Keratinocyte (primary cell): ENCODE measurements at regions not wholly inside any gene's neighbourhood (a gene's known extent, or its start where the extent isn't known, plus 50 kb on each side); places are given as distances from the start of the nearest gene placed in this dataset.

ENCODE experiments used
- DNase-seq: peaks from one replicate; pipeline ENCODE4 v3.0.0-alpha.2; 2011; ENCODE audit warnings: low read depth, missing footprints, low spot score
- FAIRE-seq: peaks from 2 replicates; lab custom pipeline; 2011; peaks lifted over from hg19 to GRCh38; lab: Jason Lieb, UNC
- H2AFZ ChIP-seq: 2 replicates; pipeline ENCODE4 v1.6.0; 2012; ENCODE audit warnings: low read length, control low read depth, inconsistent platforms; ENCODE audit not compliant: control insufficient read depth
- H3K27ac ChIP-seq: 2 replicates; pipeline ENCODE4 v1.5.1; 2011; ENCODE audit warnings: low read length; ENCODE audit not compliant: control insufficient read depth, insufficient read depth
- H3K27me3 ChIP-seq: 3 replicates; pipeline ENCODE4 v1.6.0; 2011; ENCODE audit warnings: low read length; ENCODE audit not compliant: control insufficient read depth, insufficient read depth; ENCODE audit errors: extremely low read depth
- H3K36me3 ChIP-seq, 2 experiments: 2 replicates in 1 of 2; 3 replicates in 1 of 2; pipeline ENCODE4 v1.5.1; 2011; ENCODE audit warnings: low read length in 2 of 2, mild to moderate bottlenecking in 1 of 2; ENCODE audit not compliant: control insufficient read depth in 2 of 2, insufficient read depth in 2 of 2; ENCODE audit errors: extremely low read depth in 1 of 2
- H3K4me1 ChIP-seq: 3 replicates; pipeline ENCODE4 v1.5.1; 2011; ENCODE audit warnings: low read length; ENCODE audit not compliant: control insufficient read depth, insufficient read depth; ENCODE audit errors: extremely low read depth
- H3K4me2 ChIP-seq: 3 replicates; pipeline ENCODE4 v1.6.0; 2011; ENCODE audit warnings: low read depth, low read length; ENCODE audit not compliant: control insufficient read depth, insufficient read depth; ENCODE audit errors: extremely low read depth
- H3K4me3 ChIP-seq, 3 experiments: fragments of 200-600 bp in 1 of 3; sonication (generic) in 1 of 3; 2 replicates in 2 of 3; 3 replicates in 1 of 3; pipeline ENCODE4 v1.5.1; 2011 to 2016; ENCODE audit warnings: low read length in 3 of 3, mild to moderate bottlenecking in 3 of 3, control low read depth in 2 of 3, inconsistent platforms in 1 of 3, low read depth in 1 of 3, mixed read lengths in 1 of 3, mixed run types in 1 of 3, moderate library complexity in 1 of 3; ENCODE audit not compliant: control insufficient read depth in 2 of 3, insufficient read depth in 2 of 3; ENCODE audit errors: extremely low read depth in 1 of 3
- H3K79me2 ChIP-seq: 2 replicates; pipeline ENCODE4 v1.6.0; 2012; ENCODE audit warnings: low read length; ENCODE audit not compliant: control insufficient read depth, insufficient read depth
- H3K9ac ChIP-seq: 3 replicates; pipeline ENCODE4 v1.6.0; 2011; ENCODE audit warnings: low read length; ENCODE audit not compliant: control insufficient read depth, insufficient read depth; ENCODE audit errors: extremely low read depth
- H3K9me1 ChIP-seq: 3 replicates; pipeline ENCODE4 v1.6.0; 2011; ENCODE audit warnings: low read length; ENCODE audit not compliant: control insufficient read depth, insufficient read depth; ENCODE audit errors: extremely low read depth
- H3K9me3 ChIP-seq: 2 replicates; pipeline ENCODE4 v1.5.1; 2012; ENCODE audit warnings: low read depth, low read length; ENCODE audit not compliant: control insufficient read depth
- H4K20me1 ChIP-seq: 3 replicates; pipeline ENCODE4 v1.6.0; 2011; ENCODE audit warnings: low read length; ENCODE audit not compliant: control insufficient read depth, insufficient read depth; ENCODE audit errors: extremely low read depth
- CTCF ChIP-seq, 3 experiments: IDR thresholded peaks in 1 of 3; conservative IDR thresholded peaks in 1 of 3; optimal IDR thresholded peaks in 1 of 3; 2 replicates in 2 of 3; 3 replicates in 1 of 3; pipeline versions ENCODE3 to v1.5.1; 2011; ENCODE audit warnings: low read length in 3 of 3, mild to moderate bottlenecking in 3 of 3, moderate library complexity in 2 of 3, control low read depth in 1 of 3, inconsistent platforms in 1 of 3; ENCODE audit not compliant: insufficient read depth in 2 of 3; ENCODE audit errors: extremely low read depth in 1 of 3
- EZH2 ChIP-seq: IDR thresholded peaks from one replicate; pipeline ENCODE4 v1.6.1; 2012; ENCODE audit warnings: inconsistent platforms, mild to moderate bottlenecking, low read length, moderate library complexity
- dilution Hi-C: fragments of 300-500 bp; cut with MboI; formaldehyde crosslinking; loops from one replicate; pipeline ENCODE4 v1.7.0; 2020; ENCODE audit warnings: low sequenced_read_pairs; ENCODE audit not compliant: extremely low pct_ligation_motif_present

GRCh38 chr11:106389101-106389500, 311.6 kb downstream of the AASDHPPT start:
- no peaks in the 10 kb centered on the region for H3K27me3 ChIP-seq
- TF ChIP-seq EZH2 (no peak), CTCF (optimal IDR thresholded peaks at IDR 0.05 in 1 of 3, IDR thresholded peaks at IDR 0.05 in 1 of 3, conservative IDR thresholded peaks at IDR 0.05 in 1 of 3; ENCODE audit: extremely low read depth in 1 of 3, insufficient read depth in 2 of 3, low read length in 3 of 3) (no peak)
- no peaks in the 10 kb centered on the region for H3K9me1 ChIP-seq
- no peak overlapping the region for H3K27ac ChIP-seq
- H3K4me3 ChIP-seq = no peak overlapping the region
- H3K4me1 ChIP-seq = peaks cover 28% of the 10 kb centered on the region
- DNase-seq = no peak
- peak; percentile 17 for FAIRE-seq
- H4K20me1 ChIP-seq = no peaks in the 10 kb centered on the region
- H3K36me3 ChIP-seq = no peaks in the 10 kb centered on the region
- H3K9ac ChIP-seq = no peak overlapping the region
- dilution Hi-C loops = no loop called here
- no peaks in the 10 kb centered on the region for H3K79me2 ChIP-seq
- no peak overlapping the region for H2AFZ ChIP-seq
- H3K9me3 ChIP-seq = no peaks in the 10 kb centered on the region
- H3K4me2 ChIP-seq = no peak overlapping the region

GRCh38 chr11:106390078-106390477, 312.6 kb downstream of the AASDHPPT start:
- dilution Hi-C loops = no loop called here
- Histone ChIP-seq H2AFZ (no peak overlapping the region), H3K4me1 (peaks cover 28% of the 10 kb centered on the region), H3K27me3 (no peaks in the 10 kb centered on the region), H3K27ac (no peak overlapping the region), H3K9me3 (no peaks in the 10 kb centered on the region), H3K9ac (no peak overlapping the region), H4K20me1 (no peaks in the 10 kb centered on the region), H3K9me1 (no peaks in the 10 kb centered on the region), H3K4me3 (no peak overlapping the region), H3K4me2 (no peak overlapping the region), H3K36me3 (no peaks in the 10 kb centered on the region), H3K79me2 (no peaks in the 10 kb centered on the region)
- FAIRE-seq (peak; percentile 9), DNase-seq (no peak)
- no peak for TF ChIP-seq CTCF (optimal IDR thresholded peaks at IDR 0.05 in 1 of 3, IDR thresholded peaks at IDR 0.05 in 1 of 3, conservative IDR thresholded peaks at IDR 0.05 in 1 of 3; ENCODE audit: extremely low read depth in 1 of 3, insufficient read depth in 2 of 3, low read length in 3 of 3)
- TF ChIP-seq EZH2 = no peak
